ENCODE measurements at regions not wholly inside any gene's neighbourhood (a gene's known extent, or its start where the extent isn't known, plus 50 kb on each side); places are given as distances from the start of the nearest gene placed in this dataset.

GRCh38 chr15:98382139-98382538 is 266.2 kb upstream of the IGF1R start:
- TF ChIP-seq ZC3H10 (CRISPR knock-in tag; IDR thresholded peaks at IDR 0.05) (no peak), CSRNP3 (CRISPR knock-in tag; IDR thresholded peaks at IDR 0.05) (no peak), ZNF8 (CRISPR knock-in tag; IDR thresholded peaks at IDR 0.05) (no peak), ZNF565 (CRISPR knock-in tag; conservative IDR thresholded peaks at IDR 0.05; ENCODE audit: low read depth) (no peak), ZFP3 (CRISPR knock-in tag; IDR thresholded peaks at IDR 0.05) (no peak), TSHZ2 (CRISPR knock-in tag; IDR thresholded peaks at IDR 0.05) (no peak), ZNF70 (CRISPR knock-in tag; IDR thresholded peaks at IDR 0.05) (no peak), ARNTL (CRISPR knock-in tag; IDR thresholded peaks at IDR 0.05; ENCODE audit: borderline replicate concordance, low read depth) (no peak), RARB (CRISPR knock-in tag; IDR thresholded peaks at IDR 0.05) (no peak), PPARA (CRISPR knock-in tag; IDR thresholded peaks at IDR 0.05; ENCODE audit: borderline replicate concordance) (no peak)
- ATAC-seq, result no peak

- TF ChIP-seq RARB (CRISPR knock-in tag; IDR thresholded peaks at IDR 0.05), result no peak
- no peak for TF ChIP-seq ZNF70 (CRISPR knock-in tag; IDR thresholded peaks at IDR 0.05)
- no peak for TF ChIP-seq ZFP30 (CRISPR knock-in tag; IDR thresholded peaks at IDR 0.05)
- no peak for TF ChIP-seq TSHZ2 (CRISPR knock-in tag; IDR thresholded peaks at IDR 0.05)
- TF ChIP-seq ESRRG (CRISPR knock-in tag; IDR thresholded peaks at IDR 0.05), result no peak
- TF ChIP-seq ZC3H10 (CRISPR knock-in tag; IDR thresholded peaks at IDR 0.05), result no peak
- no peak for TF ChIP-seq SNAI2 (CRISPR knock-in tag; IDR thresholded peaks at IDR 0.05)
- no peak for TF ChIP-seq ZNF8 (CRISPR knock-in tag; IDR thresholded peaks at IDR 0.05)
- no peak for TF ChIP-seq ARNTL (CRISPR knock-in tag; IDR thresholded peaks at IDR 0.05; ENCODE audit: borderline replicate concordance, low read depth)
- TF ChIP-seq TCF4 (CRISPR knock-in tag; IDR thresholded peaks at IDR 0.05; ENCODE audit: borderline replicate concordance), result no peak
- TF ChIP-seq CSDC2 (CRISPR knock-in tag; IDR thresholded peaks at IDR 0.05), result no peak
- TF ChIP-seq ISL1 (CRISPR knock-in tag; IDR thresholded peaks at IDR 0.05), result no peak
- no peak for TF ChIP-seq PATZ1 (CRISPR knock-in tag; IDR thresholded peaks at IDR 0.05; ENCODE audit: borderline replicate concordance)
- TF ChIP-seq PPARA (CRISPR knock-in tag; IDR thresholded peaks at IDR 0.05; ENCODE audit: borderline replicate concordance), result no peak
- no peak for TF ChIP-seq CSRNP3 (CRISPR knock-in tag; IDR thresholded peaks at IDR 0.05)
- ATAC-seq, result no peak
These were observed 264.8 kb upstream of the IGF1R start for GRCh38 chr15:98383571-98383970.

GRCh38 chr15:98384328-98385029 is 263.9 kb upstream of the IGF1R start:
- no peak for ATAC-seq
- TF ChIP-seq PPARA (CRISPR knock-in tag; IDR thresholded peaks at IDR 0.05; ENCODE audit: borderline replicate concordance) (no peak), ZNF565 (CRISPR knock-in tag; conservative IDR thresholded peaks at IDR 0.05; ENCODE audit: low read depth) (no peak), ZNF8 (CRISPR knock-in tag; IDR thresholded peaks at IDR 0.05) (no peak), RARB (CRISPR knock-in tag; IDR thresholded peaks at IDR 0.05) (no peak), GLIS3 (CRISPR knock-in tag; IDR thresholded peaks at IDR 0.05) (no peak), OSR1 (CRISPR knock-in tag; IDR thresholded peaks at IDR 0.05) (no peak), CSRNP3 (CRISPR knock-in tag; IDR thresholded peaks at IDR 0.05) (no peak), POU6F1 (CRISPR knock-in tag; IDR thresholded peaks at IDR 0.05; ENCODE audit: borderline replicate concordance, low read depth) (no peak)
